ENCODE measurements at regions not wholly inside any gene's neighbourhood (a gene's known extent, or its start where the extent isn't known, plus 50 kb on each side); places are given as distances from the start of the nearest gene placed in this dataset.
"Not testable (repeated sequence)": the region's sequence is repeated elsewhere in the genome, so short reads cannot be mapped to it uniquely, and the experiment has no call there.

DNA sequence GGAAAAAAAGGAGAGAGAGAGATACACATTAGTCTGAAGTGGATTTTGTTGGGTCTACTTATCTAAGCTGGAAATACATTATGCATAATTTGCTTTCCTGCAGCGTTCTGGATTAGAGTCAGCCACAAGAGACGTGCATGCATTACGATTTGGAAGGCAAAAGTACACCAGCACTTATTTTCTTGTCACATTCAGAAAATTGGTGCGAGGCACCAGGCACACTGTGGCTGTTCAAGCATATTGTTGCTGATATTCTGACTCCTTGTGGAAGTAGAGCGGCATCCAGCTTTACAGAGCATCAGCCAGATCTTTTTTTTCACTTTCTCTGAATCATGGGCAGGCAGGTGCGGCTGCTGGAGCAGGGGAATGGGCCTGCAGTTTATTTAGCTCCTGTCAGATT lies 905.6 kb upstream of the SPRY2 start:
- no peaks in the 10 kb centered on the region for H3K36me3 ChIP-seq (replicated peaks in 1 of 2)
- intact Hi-C loops (cut with DNase I): no loop called here
- H3K27ac ChIP-seq: no peak overlapping the region
- no peaks in the 10 kb centered on the region for H3K4me1 ChIP-seq (replicated peaks in 1 of 2)
- DNase-seq: no peak
- WGBS, 4 donors: 74 to 82% (median 80%) methylated on average over 6 of the region's 6 CpGs
- H3K27me3 ChIP-seq: no peaks in the 10 kb centered on the region
- H3K9me3 ChIP-seq (replicated peaks in 1 of 3): no peaks in the 10 kb centered on the region
- TF ChIP-seq POLR2A (IDR thresholded peaks at IDR 0.05): no peak
- TF ChIP-seq, protein P1, sequence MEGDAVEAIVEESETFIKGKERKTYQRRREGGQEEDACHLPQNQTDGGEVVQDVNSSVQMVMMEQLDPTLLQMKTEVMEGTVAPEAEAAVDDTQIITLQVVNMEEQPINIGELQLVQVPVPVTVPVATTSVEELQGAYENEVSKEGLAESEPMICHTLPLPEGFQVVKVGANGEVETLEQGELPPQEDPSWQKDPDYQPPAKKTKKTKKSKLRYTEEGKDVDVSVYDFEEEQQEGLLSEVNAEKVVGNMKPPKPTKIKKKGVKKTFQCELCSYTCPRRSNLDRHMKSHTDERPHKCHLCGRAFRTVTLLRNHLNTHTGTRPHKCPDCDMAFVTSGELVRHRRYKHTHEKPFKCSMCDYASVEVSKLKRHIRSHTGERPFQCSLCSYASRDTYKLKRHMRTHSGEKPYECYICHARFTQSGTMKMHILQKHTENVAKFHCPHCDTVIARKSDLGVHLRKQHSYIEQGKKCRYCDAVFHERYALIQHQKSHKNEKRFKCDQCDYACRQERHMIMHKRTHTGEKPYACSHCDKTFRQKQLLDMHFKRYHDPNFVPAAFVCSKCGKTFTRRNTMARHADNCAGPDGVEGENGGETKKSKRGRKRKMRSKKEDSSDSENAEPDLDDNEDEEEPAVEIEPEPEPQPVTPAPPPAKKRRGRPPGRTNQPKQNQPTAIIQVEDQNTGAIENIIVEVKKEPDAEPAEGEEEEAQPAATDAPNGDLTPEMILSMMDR (IDR thresholded peaks at IDR 0.05): no peak
- H3K4me3 ChIP-seq: no peak overlapping the region

GRCh38 chr13:81244011-81244410 lies 903.1 kb upstream of the SPRY2 start:
- intact Hi-C loops (cut with DNase I): no loop called here
- Histone ChIP-seq H3K9me3 (replicated peaks in 1 of 3) (no peaks in the 10 kb centered on the region), H3K4me1 (replicated peaks in 1 of 2) (no peaks in the 10 kb centered on the region), H3K27me3 (no peaks in the 10 kb centered on the region), H3K4me3 (no peak overlapping the region), H3K27ac (no peak overlapping the region), H3K36me3 (replicated peaks in 1 of 2) (no peaks in the 10 kb centered on the region)
- DNase-seq: no peak
- 34 to 63% (median 46%) methylated on average over 1 of the region's 1 CpG for WGBS, 4 donors
- TF ChIP-seq, protein P1 (IDR thresholded peaks at IDR 0.05): no peak
- no peak for TF ChIP-seq POLR2A (IDR thresholded peaks at IDR 0.05)

DNA sequence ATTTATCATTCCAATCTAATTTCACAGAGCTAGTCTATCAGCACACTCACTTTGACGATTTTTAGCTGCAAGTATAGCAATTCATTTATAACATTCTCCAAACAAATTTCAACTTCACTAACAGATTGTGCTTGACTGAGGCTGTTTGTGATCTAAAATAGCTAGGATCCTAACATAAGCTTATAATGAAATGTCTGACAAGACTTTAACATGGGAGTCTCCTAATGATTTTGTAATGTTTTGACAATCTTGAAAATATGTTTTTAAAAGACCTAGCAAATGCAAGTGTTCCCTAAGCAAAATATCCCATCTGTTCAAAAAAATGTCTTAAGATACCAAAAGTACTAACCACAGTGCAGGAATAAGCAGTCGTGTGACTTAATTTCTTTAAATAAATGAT lies 889.5 kb upstream of the SPRY2 start:
- Histone ChIP-seq H3K27ac (no peak overlapping the region), H3K27me3 (no peaks in the 10 kb centered on the region), H3K4me1 (replicated peaks in 1 of 2) (no peaks in the 10 kb centered on the region), H3K4me3 (no peak overlapping the region), H3K9me3 (replicated peaks in 1 of 3) (no peaks in the 10 kb centered on the region), H3K36me3 (replicated peaks in 1 of 2) (no peaks in the 10 kb centered on the region)
- intact Hi-C loops (cut with DNase I): no loop called here
- no peak for DNase-seq
- TF ChIP-seq, protein P1 (IDR thresholded peaks at IDR 0.05): no peak
- no peak for TF ChIP-seq POLR2A (IDR thresholded peaks at IDR 0.05)
- WGBS, 4 donors: 44 to 64% (median 48%) methylated on average over 2 of the region's 2 CpGs

GRCh38 chr13:81226830-81227229 lies 885.9 kb upstream of the SPRY2 start:
- H3K27me3 ChIP-seq; DNase-seq; H3K36me3 ChIP-seq (replicated peaks in 1 of 2); intact Hi-C loops (cut with DNase I); H3K27ac ChIP-seq; H3K4me3 ChIP-seq; H3K9me3 ChIP-seq (replicated peaks in 1 of 3); H3K4me1 ChIP-seq (replicated peaks in 1 of 2): not testable (repeated sequence)
- 58 to 69% (median 65%) methylated on average over 4 of the region's 4 CpGs for WGBS, 4 donors

- Histone ChIP-seq H3K27me3 (no peaks in the 10 kb centered on the region), H3K9me3 (replicated peaks in 1 of 3) (no peaks in the 10 kb centered on the region), H3K27ac (no peak overlapping the region), H3K36me3 (replicated peaks in 1 of 2) (no peaks in the 10 kb centered on the region), H3K4me1 (replicated peaks in 1 of 2) (no peaks in the 10 kb centered on the region), H3K4me3 (no peak overlapping the region)
- TF ChIP-seq POLR2A (IDR thresholded peaks at IDR 0.05): no peak
- no peak for DNase-seq
- intact Hi-C loops (cut with DNase I): no loop called here
- 64 to 72% (median 70%) methylated on average over 7 of the region's 7 CpGs for WGBS, 4 donors
Observed at GRCh38 chr13:81224209-81224833, 883.4 kb upstream of the SPRY2 start.
